Fibroblast of lung (primary cell): ENCODE measurements at regions not wholly inside any gene's neighbourhood (a gene's known extent, or its start where the extent isn't known, plus 50 kb on each side); places are given as distances from the start of the nearest gene placed in this dataset.

ENCODE experiments used
- DNase-seq, 2 donors: peaks; one replicate each; pipeline versions ENCODE4 v3.0.0 to v3.0.0-alpha.2; 2010; ENCODE audit warnings: low read depth in 2 of 2
- H2AFZ ChIP-seq: 2 replicates; pipeline ENCODE4 v1.5.1; 2012; ENCODE audit warnings: low read length, control low read depth, inconsistent platforms
- H3K27ac ChIP-seq: 2 replicates; pipeline ENCODE4 v1.5.1; 2011; ENCODE audit warnings: low read length, control low read depth; ENCODE audit not compliant: insufficient read depth
- H3K27me3 ChIP-seq: 2 replicates; pipeline ENCODE4 v1.5.1; 2011; ENCODE audit warnings: mild to moderate bottlenecking, low read length; ENCODE audit not compliant: control insufficient read depth, insufficient read depth
- H3K36me3 ChIP-seq: 2 replicates; pipeline ENCODE4 v1.5.1; 2011; ENCODE audit warnings: low read length; ENCODE audit not compliant: control insufficient read depth, insufficient read depth
- H3K4me1 ChIP-seq: 2 replicates; pipeline ENCODE4 v1.5.1; 2011; ENCODE audit warnings: low read length; ENCODE audit not compliant: control insufficient read depth, insufficient read depth; ENCODE audit errors: extremely low read depth
- H3K4me2 ChIP-seq: 2 replicates; pipeline ENCODE4 v1.5.1; 2011; ENCODE audit warnings: low read length, control low read depth; ENCODE audit not compliant: insufficient read depth; ENCODE audit errors: extremely low read depth
- H3K4me3 ChIP-seq, 4 experiments: fragments of 200-600 bp in 1 of 4; sonication (generic) in 1 of 4; replicated peaks in 1 of 4; 2 replicates each; pipeline ENCODE4 v1.5.1; 2011 to 2016; ENCODE audit warnings: low read length in 4 of 4, low read depth in 3 of 4, mild to moderate bottlenecking in 3 of 4, control low read depth in 2 of 4, inconsistent platforms in 1 of 4, mixed read lengths in 1 of 4; ENCODE audit not compliant: insufficient read depth in 1 of 4; ENCODE audit errors: control extremely low read depth in 1 of 4
- H3K79me2 ChIP-seq: 2 replicates; pipeline ENCODE4 v1.5.1; 2012; ENCODE audit warnings: mild to moderate bottlenecking, low read length, inconsistent platforms; ENCODE audit not compliant: control insufficient read depth, insufficient read depth
- H3K9ac ChIP-seq: 2 replicates; pipeline ENCODE4 v1.5.1; 2011; ENCODE audit warnings: mild to moderate bottlenecking, low read length, control low read depth; ENCODE audit not compliant: insufficient read depth
- H3K9me3 ChIP-seq: 2 replicates; pipeline ENCODE4 v1.5.1; 2012; ENCODE audit warnings: low read depth, low read length; ENCODE audit not compliant: control insufficient read depth, insufficient read depth
- H4K20me1 ChIP-seq: 2 replicates; pipeline ENCODE4 v1.5.1; 2011; ENCODE audit warnings: low read length; ENCODE audit not compliant: control insufficient read depth, insufficient read depth; ENCODE audit errors: extremely low read depth
- EZH2 ChIP-seq: IDR thresholded peaks from 2 replicates; pipeline ENCODE4 v1.5.1; 2012; ENCODE audit warnings: low read length, control low read depth, mild to moderate bottlenecking; ENCODE audit errors: missing control alignments
- TF ChIP-seq, protein P1 (sequence below), 2 donors: IDR thresholded peaks in 1 of 2; conservative IDR thresholded peaks in 1 of 2; 1 replicate in 1 of 2; 2 replicates in 1 of 2; pipeline ENCODE4 v1.5.1; 2011 to 2012; ENCODE audit warnings: low read length in 2 of 2, control low read depth in 1 of 2, inconsistent platforms in 1 of 2, low read depth in 1 of 2, mild to moderate bottlenecking in 1 of 2

GRCh38 chr17:21537302-21537701 lies 155.0 kb upstream of the KCNJ18 start:
- H4K20me1 ChIP-seq = no peaks in the 10 kb centered on the region
- no peak overlapping the region for H2AFZ ChIP-seq
- no peak overlapping the region for H3K27ac ChIP-seq
- no peak overlapping the region for H3K4me2 ChIP-seq
- DNase-seq = no peak
- no peaks in the 10 kb centered on the region for H3K9me3 ChIP-seq
- no peaks in the 10 kb centered on the region for H3K27me3 ChIP-seq
- H3K9ac ChIP-seq = no peak overlapping the region
- no peak overlapping the region for H3K4me3 ChIP-seq
- peaks cover 7% of the 10 kb centered on the region for H3K36me3 ChIP-seq
- TF ChIP-seq EZH2 = no peak
- no peaks in the 10 kb centered on the region for H3K4me1 ChIP-seq
- peaks cover 7% of the 10 kb centered on the region for H3K79me2 ChIP-seq

DNA sequence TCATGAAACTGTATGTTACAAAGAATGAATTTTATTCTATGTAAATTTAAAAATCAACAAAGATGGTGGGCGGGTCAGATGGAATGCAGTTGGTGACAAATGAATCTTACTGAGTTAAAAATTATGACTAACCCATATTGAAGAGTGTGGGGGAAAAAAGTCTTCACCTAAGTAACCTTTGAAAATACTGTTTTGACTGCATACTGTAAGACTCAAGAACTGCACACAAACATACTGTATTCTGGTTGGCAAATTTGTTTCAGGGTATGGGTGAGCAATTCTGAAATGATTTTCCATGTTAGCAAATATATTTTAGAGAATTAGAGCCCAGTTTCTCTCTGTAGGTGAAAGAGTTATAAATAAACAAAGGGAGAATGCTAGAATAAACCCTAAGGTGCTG lies 153.7 kb upstream of the KCNJ18 start:
- no peaks in the 10 kb centered on the region for H4K20me1 ChIP-seq
- peaks cover 1% of the 10 kb centered on the region for H3K36me3 ChIP-seq
- no peak overlapping the region for H2AFZ ChIP-seq
- no peaks in the 10 kb centered on the region for H3K4me1 ChIP-seq
- no peak overlapping the region for H3K9ac ChIP-seq
- H3K4me3 ChIP-seq = no peak overlapping the region
- peaks cover 7% of the 10 kb centered on the region for H3K79me2 ChIP-seq
- no peak overlapping the region for H3K4me2 ChIP-seq
- no peaks in the 10 kb centered on the region for H3K27me3 ChIP-seq
- H3K27ac ChIP-seq = no peak overlapping the region
- no peak for DNase-seq
- H3K9me3 ChIP-seq = no peaks in the 10 kb centered on the region
- TF ChIP-seq, protein P1, sequence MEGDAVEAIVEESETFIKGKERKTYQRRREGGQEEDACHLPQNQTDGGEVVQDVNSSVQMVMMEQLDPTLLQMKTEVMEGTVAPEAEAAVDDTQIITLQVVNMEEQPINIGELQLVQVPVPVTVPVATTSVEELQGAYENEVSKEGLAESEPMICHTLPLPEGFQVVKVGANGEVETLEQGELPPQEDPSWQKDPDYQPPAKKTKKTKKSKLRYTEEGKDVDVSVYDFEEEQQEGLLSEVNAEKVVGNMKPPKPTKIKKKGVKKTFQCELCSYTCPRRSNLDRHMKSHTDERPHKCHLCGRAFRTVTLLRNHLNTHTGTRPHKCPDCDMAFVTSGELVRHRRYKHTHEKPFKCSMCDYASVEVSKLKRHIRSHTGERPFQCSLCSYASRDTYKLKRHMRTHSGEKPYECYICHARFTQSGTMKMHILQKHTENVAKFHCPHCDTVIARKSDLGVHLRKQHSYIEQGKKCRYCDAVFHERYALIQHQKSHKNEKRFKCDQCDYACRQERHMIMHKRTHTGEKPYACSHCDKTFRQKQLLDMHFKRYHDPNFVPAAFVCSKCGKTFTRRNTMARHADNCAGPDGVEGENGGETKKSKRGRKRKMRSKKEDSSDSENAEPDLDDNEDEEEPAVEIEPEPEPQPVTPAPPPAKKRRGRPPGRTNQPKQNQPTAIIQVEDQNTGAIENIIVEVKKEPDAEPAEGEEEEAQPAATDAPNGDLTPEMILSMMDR (conservative IDR thresholded peaks at IDR 0.05 in 1 of 2, IDR thresholded peaks at IDR 0.05 in 1 of 2; ENCODE audit: low read depth in 1 of 2, low read length in 2 of 2) = no peak
- no peak for TF ChIP-seq EZH2

DNA sequence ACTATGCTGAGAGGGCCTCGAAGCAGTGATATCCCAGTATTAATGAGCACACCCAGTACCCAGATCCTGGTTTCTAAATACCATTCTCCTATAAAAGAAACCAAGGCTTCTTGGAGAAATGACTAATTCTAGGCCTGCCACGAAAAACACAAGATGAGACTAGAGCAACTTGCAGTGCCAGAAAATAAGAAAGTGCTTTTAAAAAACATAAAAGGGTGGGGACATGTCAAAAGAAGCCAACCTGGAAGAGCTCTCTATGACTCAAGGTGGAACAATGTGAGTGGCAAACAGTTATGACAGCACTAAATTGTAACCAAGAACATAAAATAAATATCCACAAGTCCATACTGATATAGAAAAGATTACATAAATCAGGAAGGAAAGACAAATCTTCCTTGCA lies 153.2 kb upstream of the KCNJ18 start:
- Histone ChIP-seq H2AFZ (no peak overlapping the region), H3K27ac (no peak overlapping the region), H3K4me1 (no peaks in the 10 kb centered on the region), H3K27me3 (no peaks in the 10 kb centered on the region), H3K9ac (no peak overlapping the region), H3K79me2 (peaks cover 7% of the 10 kb centered on the region), H3K9me3 (no peaks in the 10 kb centered on the region), H3K4me3 (no peak overlapping the region), H4K20me1 (no peaks in the 10 kb centered on the region), H3K36me3 (no peaks in the 10 kb centered on the region), H3K4me2 (no peak overlapping the region)
- TF ChIP-seq, protein P1 (conservative IDR thresholded peaks at IDR 0.05 in 1 of 2, IDR thresholded peaks at IDR 0.05 in 1 of 2; ENCODE audit: low read depth in 1 of 2, low read length in 2 of 2) = no peak
- no peak for TF ChIP-seq EZH2
- peak; percentile 20 to 37 for DNase-seq
